Gastroesophageal sphincter (tissue), 3 donors: ENCODE measurements at regions not wholly inside any gene's neighbourhood (a gene's known extent, or its start where the extent isn't known, plus 50 kb on each side); places are given as distances from the start of the nearest gene placed in this dataset.

Source experiments
- EP300 ChIP-seq: sonication (generic); formaldehyde crosslinking; IDR thresholded peaks from one replicate; pipeline ENCODE4 v1.6.1; 2017; ENCODE audit warnings: antibody characterized with exemption, mild to moderate bottlenecking
- POLR2A ChIP-seq, 2 donors: fragments of 450-650 bp; IDR thresholded peaks; one replicate each; pipeline ENCODE4 v1.6.1; 2017; ENCODE audit warnings: antibody characterized with exemption in 2 of 2, mild to moderate bottlenecking in 2 of 2, moderate library complexity in 1 of 2
- POLR2AphosphoS5 ChIP-seq: sonication (generic); formaldehyde crosslinking; IDR thresholded peaks from one replicate; pipeline ENCODE4 v1.6.1; 2017; ENCODE audit warnings: antibody characterized with exemption
- TF ChIP-seq, protein P1 (sequence below), 4 experiments: fragments of 200-600 bp in 2 of 4; fragments of 450-650 bp in 2 of 4; sonication (generic) in 1 of 4; IDR thresholded peaks; one replicate each; pipeline ENCODE4 v1.5.1; 2017 to 2019; ENCODE audit warnings: antibody characterized with exemption in 4 of 4, mild to moderate bottlenecking in 2 of 4, moderate library complexity in 2 of 4

- TF ChIP-seq, protein P1, sequence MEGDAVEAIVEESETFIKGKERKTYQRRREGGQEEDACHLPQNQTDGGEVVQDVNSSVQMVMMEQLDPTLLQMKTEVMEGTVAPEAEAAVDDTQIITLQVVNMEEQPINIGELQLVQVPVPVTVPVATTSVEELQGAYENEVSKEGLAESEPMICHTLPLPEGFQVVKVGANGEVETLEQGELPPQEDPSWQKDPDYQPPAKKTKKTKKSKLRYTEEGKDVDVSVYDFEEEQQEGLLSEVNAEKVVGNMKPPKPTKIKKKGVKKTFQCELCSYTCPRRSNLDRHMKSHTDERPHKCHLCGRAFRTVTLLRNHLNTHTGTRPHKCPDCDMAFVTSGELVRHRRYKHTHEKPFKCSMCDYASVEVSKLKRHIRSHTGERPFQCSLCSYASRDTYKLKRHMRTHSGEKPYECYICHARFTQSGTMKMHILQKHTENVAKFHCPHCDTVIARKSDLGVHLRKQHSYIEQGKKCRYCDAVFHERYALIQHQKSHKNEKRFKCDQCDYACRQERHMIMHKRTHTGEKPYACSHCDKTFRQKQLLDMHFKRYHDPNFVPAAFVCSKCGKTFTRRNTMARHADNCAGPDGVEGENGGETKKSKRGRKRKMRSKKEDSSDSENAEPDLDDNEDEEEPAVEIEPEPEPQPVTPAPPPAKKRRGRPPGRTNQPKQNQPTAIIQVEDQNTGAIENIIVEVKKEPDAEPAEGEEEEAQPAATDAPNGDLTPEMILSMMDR (IDR thresholded peaks at IDR 0.05): no peak
- TF ChIP-seq POLR2A (IDR thresholded peaks at IDR 0.05) (no peak), POLR2AphosphoS5 (no peak), EP300 (no peak)
Measured at GRCh38 chr9:38337181-38337580, 55.3 kb upstream of the ALDH1B1 start.
